ENCODE measurements at regions not wholly inside any gene's neighbourhood (a gene's known extent, or its start where the extent isn't known, plus 50 kb on each side); places are given as distances from the start of the nearest gene placed in this dataset.

DNA sequence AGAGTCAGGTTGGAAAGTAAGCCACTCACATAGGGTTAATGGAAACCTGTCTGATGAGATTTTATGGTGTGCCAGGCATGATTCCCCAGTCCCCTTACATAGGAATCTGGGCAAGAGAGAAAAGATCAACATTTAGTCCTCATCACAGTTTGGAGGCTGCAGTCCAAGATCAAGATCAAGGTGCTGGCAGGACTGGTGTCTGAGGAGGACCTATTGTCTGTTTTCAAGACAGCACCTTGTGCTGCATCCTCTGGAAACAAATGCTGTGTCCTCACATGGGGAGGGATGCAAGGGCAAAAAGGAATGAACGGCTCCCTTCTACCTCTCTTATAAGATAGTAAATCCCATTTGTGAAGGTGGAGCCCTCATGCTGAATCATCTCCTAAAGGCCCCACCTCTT is 244.8 kb upstream of the GALNT17 start:
- TF ChIP-seq POLR2A (IDR thresholded peaks at IDR 0.05) = no peak
- no peak for TF ChIP-seq CTCF (IDR thresholded peaks at IDR 0.05)
- Histone ChIP-seq H3K4me3 (no peak overlapping the region), H3K27ac (no peak overlapping the region), H3K36me3 (ENCODE audit: low read depth, missing control alignments) (no peaks in the 10 kb centered on the region), H3K4me1 (no peaks in the 10 kb centered on the region), H3K27me3 (no peaks in the 10 kb centered on the region), H3K9me3 (no peaks in the 10 kb centered on the region)
- WGBS, 2 donors = 50 to 83% methylated on average over 1 of the region's 1 CpG
- intact Hi-C loops (cut with DNase I; ENCODE audit: low total_unique reads) = no loop called here
- no peak for DNase-seq

DNA sequence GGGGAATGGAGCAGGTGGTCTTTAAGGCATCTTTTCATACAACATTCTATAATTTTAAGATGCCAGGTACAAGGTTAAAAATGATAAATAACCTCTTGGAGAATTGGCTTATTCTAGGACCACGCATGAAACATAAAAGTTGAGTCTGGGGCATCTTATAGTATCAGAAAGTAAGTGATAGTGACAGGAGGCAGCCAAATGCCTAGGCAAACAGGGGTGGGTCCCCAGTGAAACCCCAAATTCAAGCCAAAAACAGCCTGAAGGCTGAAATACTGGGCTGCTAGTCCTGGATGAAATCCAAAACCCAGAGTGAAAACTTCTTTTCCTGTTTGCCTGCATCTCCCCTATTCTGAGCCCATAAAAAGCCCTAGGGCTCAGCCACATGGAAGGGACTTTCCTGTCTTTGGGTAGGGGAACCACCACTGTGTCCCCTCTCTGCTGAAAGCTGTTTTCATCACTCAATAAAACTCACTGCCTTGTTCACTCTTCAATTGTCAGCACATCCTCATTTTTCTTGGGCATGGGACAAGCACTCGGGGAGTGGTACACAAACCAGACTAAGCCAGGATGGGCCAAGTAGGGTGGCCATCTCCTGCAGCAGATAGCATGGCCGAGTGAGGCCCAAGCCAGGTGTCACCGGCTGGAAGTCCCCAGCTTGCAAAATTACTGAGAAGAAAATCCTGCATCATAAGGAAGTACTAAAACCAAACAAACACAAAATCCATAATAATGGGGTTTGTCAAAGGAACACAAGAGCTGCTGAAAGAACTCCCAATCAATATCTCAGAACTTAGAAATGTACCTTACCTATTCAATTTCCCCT is 241.6 kb upstream of the GALNT17 start:
- H3K36me3 ChIP-seq (ENCODE audit: low read depth, missing control alignments) = no peaks in the 10 kb centered on the region
- H3K4me3 ChIP-seq = no peak overlapping the region
- H3K27me3 ChIP-seq = no peaks in the 10 kb centered on the region
- WGBS, 2 donors = 86 to 88% methylated on average over 4 of the region's 4 CpGs
- H3K4me1 ChIP-seq = peaks cover 3% of the 10 kb centered on the region
- H3K27ac ChIP-seq = no peak overlapping the region
- intact Hi-C loops (cut with DNase I; ENCODE audit: low total_unique reads) = no loop called here
- no peaks in the 10 kb centered on the region for H3K9me3 ChIP-seq
- no peak for DNase-seq
- no peak for TF ChIP-seq POLR2A (IDR thresholded peaks at IDR 0.05)
- TF ChIP-seq CTCF (IDR thresholded peaks at IDR 0.05) = no peak

- Histone ChIP-seq H3K27me3 (no peaks in the 10 kb centered on the region), H3K4me3 (peak overlapping the region; percentile 1 to 13), H3K9me3 (no peaks in the 10 kb centered on the region), H3K36me3 (ENCODE audit: low read depth, missing control alignments) (no peaks in the 10 kb centered on the region), H3K27ac (no peak overlapping the region), H3K4me1 (peaks cover 3% of the 10 kb centered on the region)
- TF ChIP-seq POLR2A (IDR thresholded peaks at IDR 0.05) = no peak
- no peak for TF ChIP-seq CTCF (IDR thresholded peaks at IDR 0.05)
- intact Hi-C loops (cut with DNase I; ENCODE audit: low total_unique reads) = no loop called here
- WGBS, 2 donors = 55 to 77% methylated on average over 10 of the region's 10 CpGs
- peak; percentile 41 for DNase-seq
Measured at GRCh38 chr7:70893422-70893821, 238.5 kb upstream of the GALNT17 start.

GRCh38 chr7:70893971-70894715 is 237.8 kb upstream of the GALNT17 start:
- 57 to 72% methylated on average over 4 of the region's 4 CpGs for WGBS, 2 donors
- Histone ChIP-seq H3K27me3 (no peaks in the 10 kb centered on the region), H3K36me3 (ENCODE audit: low read depth, missing control alignments) (no peaks in the 10 kb centered on the region), H3K27ac (no peak overlapping the region), H3K9me3 (no peaks in the 10 kb centered on the region), H3K4me1 (peaks cover 3% of the 10 kb centered on the region), H3K4me3 (no peak overlapping the region)
- TF ChIP-seq POLR2A (IDR thresholded peaks at IDR 0.05) (no peak), CTCF (IDR thresholded peaks at IDR 0.05) (no peak)
- no peak for DNase-seq
- intact Hi-C loops (cut with DNase I; ENCODE audit: low total_unique reads) = no loop called here
